ENCODE measurements at regions not wholly inside any gene's neighbourhood (a gene's known extent, or its start where the extent isn't known, plus 50 kb on each side); places are given as distances from the start of the nearest gene placed in this dataset.

- Histone ChIP-seq H3K9me2 (replicated peaks; ENCODE audit: insufficient read depth) (no peaks in the 10 kb centered on the region), H2AFZ (no peak overlapping the region), H3K27me3 (no peaks in the 10 kb centered on the region), H3K36me3 (replicated peaks; ENCODE audit: insufficient read depth, low read depth) (no peaks in the 10 kb centered on the region), H3K4me2 (no peak overlapping the region), H3K9me3 (ENCODE audit: low read depth) (no peaks in the 10 kb centered on the region), H3K27ac (no peak overlapping the region), H4K20me1 (ENCODE audit: insufficient read depth, poor library complexity, severe bottlenecking) (no peaks in the 10 kb centered on the region), H3K4me3 (no peak overlapping the region), H3K79me2 (no peaks in the 10 kb centered on the region), H3K4me1 (ENCODE audit: insufficient read depth) (no peaks in the 10 kb centered on the region)
- WGBS (ENCODE audit: low lambda C conversion rate, missing lambda C conversion rate): 81% methylated on average over 5 of the region's 5 CpGs
- TF ChIP-seq EZH2phosphoT487 (IDR thresholded peaks at IDR 0.05; ENCODE audit: low read depth, severe bottlenecking, unreplicated experiment) (no peak), EZH2 (IDR thresholded peaks at IDR 0.05; ENCODE audit: borderline replicate concordance) (no peak)
- TF ChIP-seq, protein P1, sequence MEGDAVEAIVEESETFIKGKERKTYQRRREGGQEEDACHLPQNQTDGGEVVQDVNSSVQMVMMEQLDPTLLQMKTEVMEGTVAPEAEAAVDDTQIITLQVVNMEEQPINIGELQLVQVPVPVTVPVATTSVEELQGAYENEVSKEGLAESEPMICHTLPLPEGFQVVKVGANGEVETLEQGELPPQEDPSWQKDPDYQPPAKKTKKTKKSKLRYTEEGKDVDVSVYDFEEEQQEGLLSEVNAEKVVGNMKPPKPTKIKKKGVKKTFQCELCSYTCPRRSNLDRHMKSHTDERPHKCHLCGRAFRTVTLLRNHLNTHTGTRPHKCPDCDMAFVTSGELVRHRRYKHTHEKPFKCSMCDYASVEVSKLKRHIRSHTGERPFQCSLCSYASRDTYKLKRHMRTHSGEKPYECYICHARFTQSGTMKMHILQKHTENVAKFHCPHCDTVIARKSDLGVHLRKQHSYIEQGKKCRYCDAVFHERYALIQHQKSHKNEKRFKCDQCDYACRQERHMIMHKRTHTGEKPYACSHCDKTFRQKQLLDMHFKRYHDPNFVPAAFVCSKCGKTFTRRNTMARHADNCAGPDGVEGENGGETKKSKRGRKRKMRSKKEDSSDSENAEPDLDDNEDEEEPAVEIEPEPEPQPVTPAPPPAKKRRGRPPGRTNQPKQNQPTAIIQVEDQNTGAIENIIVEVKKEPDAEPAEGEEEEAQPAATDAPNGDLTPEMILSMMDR (IDR thresholded peaks at IDR 0.05; ENCODE audit: poor library complexity): no peak
- no peak for DNase-seq (ENCODE audit: low spot score)
Measured at GRCh38 chr1:196160066-196160795, 448.0 kb downstream of the KCNT2 start.

DNA sequence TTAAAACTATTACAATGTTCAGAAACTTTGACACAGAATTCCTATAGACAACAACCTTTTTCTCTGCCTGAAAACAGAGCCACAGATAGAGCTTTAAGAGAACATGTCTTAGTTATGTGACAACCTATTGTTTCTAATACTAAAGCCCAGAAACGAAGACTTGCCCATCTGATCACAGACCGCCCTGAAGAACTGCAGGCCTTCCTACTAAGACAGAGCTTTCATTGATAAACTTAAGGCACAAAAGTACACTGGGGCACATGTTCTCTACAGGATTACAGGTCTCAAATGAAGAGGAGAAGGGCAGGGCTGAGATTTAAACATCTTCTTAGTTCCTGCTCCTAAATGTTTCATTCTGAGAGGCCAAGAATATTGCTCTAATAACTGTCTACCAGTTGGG is 452.7 kb downstream of the KCNT2 start:
- H3K4me2 ChIP-seq: no peak overlapping the region

DNA sequence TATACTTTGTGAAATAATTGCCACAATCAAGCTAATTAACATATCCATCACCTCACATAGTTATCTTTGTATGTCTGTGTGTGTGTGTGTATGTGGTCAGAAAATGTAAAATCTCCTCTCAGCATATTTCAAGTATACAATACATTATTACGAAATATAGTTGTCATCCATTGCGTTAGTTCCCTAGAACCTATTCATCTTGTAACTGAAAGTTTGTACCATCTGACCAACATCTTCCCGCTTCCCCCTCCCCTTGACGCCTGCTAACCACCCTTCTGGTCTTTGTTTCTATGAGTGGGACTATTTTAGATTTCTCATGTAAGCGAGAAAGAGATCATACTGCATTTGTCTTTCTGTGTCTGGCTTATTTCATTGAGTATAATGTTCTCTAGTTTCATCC is 455.3 kb downstream of the KCNT2 start:
- Histone ChIP-seq H3K27me3 (no peaks in the 10 kb centered on the region), H2AFZ (no peak overlapping the region), H4K20me1 (ENCODE audit: insufficient read depth, poor library complexity, severe bottlenecking) (no peaks in the 10 kb centered on the region), H3K9me3 (ENCODE audit: low read depth) (no peaks in the 10 kb centered on the region), H3K4me1 (ENCODE audit: insufficient read depth) (no peaks in the 10 kb centered on the region), H3K4me3 (no peak overlapping the region), H3K79me2 (no peaks in the 10 kb centered on the region), H3K27ac (no peak overlapping the region), H3K36me3 (replicated peaks; ENCODE audit: insufficient read depth, low read depth) (no peaks in the 10 kb centered on the region), H3K9me2 (replicated peaks; ENCODE audit: insufficient read depth) (no peaks in the 10 kb centered on the region), H3K4me2 (no peak overlapping the region)
- no peak for DNase-seq (ENCODE audit: low spot score)
- TF ChIP-seq EZH2 (IDR thresholded peaks at IDR 0.05; ENCODE audit: borderline replicate concordance) (no peak), EZH2phosphoT487 (IDR thresholded peaks at IDR 0.05; ENCODE audit: low read depth, severe bottlenecking, unreplicated experiment) (no peak)
- TF ChIP-seq, protein P1 (IDR thresholded peaks at IDR 0.05; ENCODE audit: poor library complexity): no peak
- WGBS (ENCODE audit: low lambda C conversion rate, missing lambda C conversion rate): 92% methylated on average over 5 of the region's 5 CpGs

More for the DNA sequence above, 452.7 kb downstream of the KCNT2 start:
- WGBS (ENCODE audit: low lambda C conversion rate, missing lambda C conversion rate): 78% methylated on average over 2 of the region's 2 CpGs
- Histone ChIP-seq H3K9me3 (ENCODE audit: low read depth) (no peaks in the 10 kb centered on the region), H3K4me1 (ENCODE audit: insufficient read depth) (no peaks in the 10 kb centered on the region), H3K36me3 (replicated peaks; ENCODE audit: insufficient read depth, low read depth) (no peaks in the 10 kb centered on the region), H2AFZ (no peak overlapping the region), H3K27me3 (no peaks in the 10 kb centered on the region), H3K79me2 (no peaks in the 10 kb centered on the region), H4K20me1 (ENCODE audit: insufficient read depth, poor library complexity, severe bottlenecking) (no peaks in the 10 kb centered on the region), H3K27ac (no peak overlapping the region), H3K9me2 (replicated peaks; ENCODE audit: insufficient read depth) (no peaks in the 10 kb centered on the region), H3K4me3 (no peak overlapping the region)
- TF ChIP-seq EZH2phosphoT487 (IDR thresholded peaks at IDR 0.05; ENCODE audit: low read depth, severe bottlenecking, unreplicated experiment) (no peak), EZH2 (IDR thresholded peaks at IDR 0.05; ENCODE audit: borderline replicate concordance) (no peak)
- TF ChIP-seq, protein P1 (IDR thresholded peaks at IDR 0.05; ENCODE audit: poor library complexity): no peak
- DNase-seq (ENCODE audit: low spot score): no peak
